SK-N-SH treated with all-trans-retinoic acid at 6 μM for 48 hours (cell line): ENCODE measurements at regions not wholly inside any gene's neighbourhood (a gene's known extent, or its start where the extent isn't known, plus 50 kb on each side); places are given as distances from the start of the nearest gene placed in this dataset.

Experiments
- ATAC-seq: fragments of 200-7000 bp; cut with Tn5 transposase; 3 replicates; pipeline ENCODE4 v1.9.1; 2020; ENCODE audit warnings: mild to moderate bottlenecking, moderate library complexity
- ARNTL ChIP-seq: fragments of 450-650 bp; formaldehyde crosslinking; IDR thresholded peaks from 2 replicates; pipeline ENCODE4 v1.5.0; 2020; ENCODE audit warnings: low read depth, mild to moderate bottlenecking, moderate library complexity, borderline replicate concordance
- BACH2 ChIP-seq: fragments of 250-450 bp; sonication (Bioruptor Pico); IDR thresholded peaks from 2 replicates; pipeline ENCODE4 v1.9.0; 2021; ENCODE audit warnings: mild to moderate bottlenecking, borderline replicate concordance
- CSDC2 ChIP-seq: fragments of 250-450 bp; sonication (Bioruptor Pico); IDR thresholded peaks from 2 replicates; pipeline ENCODE4 v1.5.0; 2020; ENCODE audit warnings: mild to moderate bottlenecking, moderate library complexity
- ESRRG ChIP-seq: fragments of 250-450 bp; sonication (Bioruptor Pico); IDR thresholded peaks from 2 replicates; pipeline ENCODE4 v1.6.1; 2021; ENCODE audit warnings: mild to moderate bottlenecking
- GLIS3 ChIP-seq: fragments of 250-450 bp; sonication (Bioruptor Pico); IDR thresholded peaks from 2 replicates; pipeline ENCODE4 v1.5.0; 2020; ENCODE audit warnings: mild to moderate bottlenecking, moderate library complexity
- ISL1 ChIP-seq: fragments of 250-450 bp; sonication (Bioruptor Pico); IDR thresholded peaks from 2 replicates; pipeline ENCODE4 v2.1.2; 2022; ENCODE audit warnings: mild to moderate bottlenecking, moderate library complexity
- OSR1 ChIP-seq: fragments of 250-450 bp; sonication (Bioruptor Pico); IDR thresholded peaks from 2 replicates; pipeline ENCODE4 v1.8.0; 2022; ENCODE audit warnings: moderate library complexity, mild to moderate bottlenecking, inconsistent platforms
- POU6F1 ChIP-seq: fragments of 250-450 bp; sonication (Bioruptor Pico); IDR thresholded peaks from 2 replicates; pipeline ENCODE4 v1.8.0; 2021; ENCODE audit warnings: low read depth, mild to moderate bottlenecking, moderate library complexity, borderline replicate concordance
- PPARA ChIP-seq: fragments of 250-450 bp; sonication (Bioruptor Pico); IDR thresholded peaks from 2 replicates; pipeline ENCODE4 v1.5.0; 2020; ENCODE audit warnings: mild to moderate bottlenecking, borderline replicate concordance
- RARB ChIP-seq: fragments of 250-450 bp; sonication (Bioruptor Pico); IDR thresholded peaks from 2 replicates; pipeline ENCODE4 v1.8.0; 2021; ENCODE audit warnings: mild to moderate bottlenecking, moderate library complexity
- SNAI2 ChIP-seq: fragments of 250-450 bp; sonication (Bioruptor Pico); IDR thresholded peaks from 2 replicates; pipeline ENCODE4 v1.5.0; 2020; ENCODE audit warnings: mild to moderate bottlenecking, moderate library complexity
- TCF4 ChIP-seq: fragments of 250-450 bp; sonication (Bioruptor Pico); IDR thresholded peaks from 2 replicates; pipeline ENCODE4 v1.8.0; 2021; ENCODE audit warnings: mild to moderate bottlenecking, moderate library complexity, borderline replicate concordance
- TOX ChIP-seq: fragments of 250-450 bp; sonication (Bioruptor Pico); IDR thresholded peaks from 2 replicates; pipeline ENCODE4 v1.8.0; 2021; ENCODE audit warnings: mild to moderate bottlenecking, moderate library complexity, borderline replicate concordance
- ZC3H10 ChIP-seq: fragments of 250-450 bp; sonication (Bioruptor Pico); IDR thresholded peaks from 2 replicates; pipeline ENCODE4 v1.5.1; 2021; ENCODE audit warnings: mild to moderate bottlenecking, moderate library complexity
- ZFP3 ChIP-seq: fragments of 250-450 bp; sonication (Bioruptor Pico); IDR thresholded peaks from 2 replicates; pipeline ENCODE4 v1.5.0; 2020; ENCODE audit warnings: mild to moderate bottlenecking, moderate library complexity
- ZFP30 ChIP-seq: fragments of 450-650 bp; formaldehyde crosslinking; IDR thresholded peaks from 2 replicates; pipeline ENCODE4 v1.5.0; 2022; ENCODE audit warnings: mild to moderate bottlenecking, moderate library complexity
- ZNF565 ChIP-seq: fragments of 450-650 bp; formaldehyde crosslinking; conservative IDR thresholded peaks from 2 replicates; pipeline ENCODE4 v1.5.0; 2020; ENCODE audit warnings: low read depth, mild to moderate bottlenecking, moderate library complexity
- ZNF70 ChIP-seq: fragments of 450-650 bp; formaldehyde crosslinking; IDR thresholded peaks from 2 replicates; pipeline ENCODE4 v1.5.0; 2020; ENCODE audit warnings: mild to moderate bottlenecking, moderate library complexity
- ZNF8 ChIP-seq: fragments of 450-650 bp; formaldehyde crosslinking; IDR thresholded peaks from 2 replicates; pipeline ENCODE4 v1.5.0; 2020; ENCODE audit warnings: mild to moderate bottlenecking, moderate library complexity
- TF ChIP-seq, protein P1 (sequence below): fragments of 250-450 bp; sonication (Bioruptor Pico); IDR thresholded peaks from 2 replicates; pipeline ENCODE4 v1.8.0; 2020; ENCODE audit warnings: mild to moderate bottlenecking, moderate library complexity, borderline replicate concordance
- TF ChIP-seq, protein P2 (sequence below): fragments of 250-450 bp; sonication (Bioruptor Pico); IDR thresholded peaks from 2 replicates; pipeline ENCODE4 v1.5.0; 2020; ENCODE audit warnings: mild to moderate bottlenecking, moderate library complexity
- TF ChIP-seq, protein P3 (sequence below): fragments of 250-450 bp; sonication (Bioruptor Pico); IDR thresholded peaks from 2 replicates; pipeline ENCODE4 v1.5.1; 2020; ENCODE audit warnings: low read depth, mild to moderate bottlenecking, moderate library complexity

GRCh38 chr5:159792180-159792579, 124.1 kb upstream of the ADRA1B start:
- no peak for TF ChIP-seq TCF4 (CRISPR knock-in tag)
- no peak for TF ChIP-seq PPARA (CRISPR knock-in tag)
- TF ChIP-seq ARNTL (CRISPR knock-in tag): no peak
- TF ChIP-seq, protein P1, sequence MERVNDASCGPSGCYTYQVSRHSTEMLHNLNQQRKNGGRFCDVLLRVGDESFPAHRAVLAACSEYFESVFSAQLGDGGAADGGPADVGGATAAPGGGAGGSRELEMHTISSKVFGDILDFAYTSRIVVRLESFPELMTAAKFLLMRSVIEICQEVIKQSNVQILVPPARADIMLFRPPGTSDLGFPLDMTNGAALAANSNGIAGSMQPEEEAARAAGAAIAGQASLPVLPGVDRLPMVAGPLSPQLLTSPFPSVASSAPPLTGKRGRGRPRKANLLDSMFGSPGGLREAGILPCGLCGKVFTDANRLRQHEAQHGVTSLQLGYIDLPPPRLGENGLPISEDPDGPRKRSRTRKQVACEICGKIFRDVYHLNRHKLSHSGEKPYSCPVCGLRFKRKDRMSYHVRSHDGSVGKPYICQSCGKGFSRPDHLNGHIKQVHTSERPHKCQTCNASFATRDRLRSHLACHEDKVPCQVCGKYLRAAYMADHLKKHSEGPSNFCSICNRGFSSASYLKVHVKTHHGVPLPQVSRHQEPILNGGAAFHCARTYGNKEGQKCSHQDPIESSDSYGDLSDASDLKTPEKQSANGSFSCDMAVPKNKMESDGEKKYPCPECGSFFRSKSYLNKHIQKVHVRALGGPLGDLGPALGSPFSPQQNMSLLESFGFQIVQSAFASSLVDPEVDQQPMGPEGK (CRISPR knock-in tag): no peak
- TF ChIP-seq POU6F1 (CRISPR knock-in tag): no peak
- TF ChIP-seq ZC3H10 (CRISPR knock-in tag): no peak
- TF ChIP-seq OSR1 (CRISPR knock-in tag): no peak
- TF ChIP-seq, all 23 proteins: peak for 0
- no peak for ATAC-seq

- ATAC-seq: no peak
- TF ChIP-seq SNAI2 (CRISPR knock-in tag) (no peak), ESRRG (CRISPR knock-in tag) (no peak), ARNTL (CRISPR knock-in tag) (no peak), TOX (CRISPR knock-in tag) (no peak), ZFP30 (no peak), ISL1 (CRISPR knock-in tag) (no peak), BACH2 (CRISPR knock-in tag) (no peak), ZNF565 (CRISPR knock-in tag) (no peak), ZNF70 (CRISPR knock-in tag) (no peak), RARB (CRISPR knock-in tag) (no peak), ZFP3 (no peak)
- TF ChIP-seq, protein P1 (CRISPR knock-in tag): no peak
- TF ChIP-seq, protein P2, sequence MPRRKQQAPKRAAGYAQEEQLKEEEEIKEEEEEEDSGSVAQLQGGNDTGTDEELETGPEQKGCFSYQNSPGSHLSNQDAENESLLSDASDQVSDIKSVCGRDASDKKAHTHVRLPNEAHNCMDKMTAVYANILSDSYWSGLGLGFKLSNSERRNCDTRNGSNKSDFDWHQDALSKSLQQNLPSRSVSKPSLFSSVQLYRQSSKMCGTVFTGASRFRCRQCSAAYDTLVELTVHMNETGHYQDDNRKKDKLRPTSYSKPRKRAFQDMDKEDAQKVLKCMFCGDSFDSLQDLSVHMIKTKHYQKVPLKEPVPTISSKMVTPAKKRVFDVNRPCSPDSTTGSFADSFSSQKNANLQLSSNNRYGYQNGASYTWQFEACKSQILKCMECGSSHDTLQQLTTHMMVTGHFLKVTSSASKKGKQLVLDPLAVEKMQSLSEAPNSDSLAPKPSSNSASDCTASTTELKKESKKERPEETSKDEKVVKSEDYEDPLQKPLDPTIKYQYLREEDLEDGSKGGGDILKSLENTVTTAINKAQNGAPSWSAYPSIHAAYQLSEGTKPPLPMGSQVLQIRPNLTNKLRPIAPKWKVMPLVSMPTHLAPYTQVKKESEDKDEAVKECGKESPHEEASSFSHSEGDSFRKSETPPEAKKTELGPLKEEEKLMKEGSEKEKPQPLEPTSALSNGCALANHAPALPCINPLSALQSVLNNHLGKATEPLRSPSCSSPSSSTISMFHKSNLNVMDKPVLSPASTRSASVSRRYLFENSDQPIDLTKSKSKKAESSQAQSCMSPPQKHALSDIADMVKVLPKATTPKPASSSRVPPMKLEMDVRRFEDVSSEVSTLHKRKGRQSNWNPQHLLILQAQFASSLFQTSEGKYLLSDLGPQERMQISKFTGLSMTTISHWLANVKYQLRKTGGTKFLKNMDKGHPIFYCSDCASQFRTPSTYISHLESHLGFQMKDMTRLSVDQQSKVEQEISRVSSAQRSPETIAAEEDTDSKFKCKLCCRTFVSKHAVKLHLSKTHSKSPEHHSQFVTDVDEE (CRISPR knock-in tag): no peak
- TF ChIP-seq, protein P3, sequence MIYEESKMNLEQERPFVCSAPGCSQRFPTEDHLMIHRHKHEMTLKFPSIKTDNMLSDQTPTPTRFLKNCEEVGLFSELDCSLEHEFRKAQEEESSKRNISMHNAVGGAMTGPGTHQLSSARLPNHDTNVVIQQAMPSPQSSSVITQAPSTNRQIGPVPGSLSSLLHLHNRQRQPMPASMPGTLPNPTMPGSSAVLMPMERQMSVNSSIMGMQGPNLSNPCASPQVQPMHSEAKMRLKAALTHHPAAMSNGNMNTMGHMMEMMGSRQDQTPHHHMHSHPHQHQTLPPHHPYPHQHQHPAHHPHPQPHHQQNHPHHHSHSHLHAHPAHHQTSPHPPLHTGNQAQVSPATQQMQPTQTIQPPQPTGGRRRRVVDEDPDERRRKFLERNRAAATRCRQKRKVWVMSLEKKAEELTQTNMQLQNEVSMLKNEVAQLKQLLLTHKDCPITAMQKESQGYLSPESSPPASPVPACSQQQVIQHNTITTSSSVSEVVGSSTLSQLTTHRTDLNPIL: no peak
- TF ChIP-seq, all 23 proteins: peak for 0
These were observed 118.9 kb upstream of the ADRA1B start for GRCh38 chr5:159797261-159797970.

GRCh38 chr5:159799701-159800100, 116.6 kb upstream of the ADRA1B start:
- TF ChIP-seq CSDC2 (CRISPR knock-in tag): no peak
- TF ChIP-seq, protein P3: no peak
- no peak for TF ChIP-seq TOX (CRISPR knock-in tag)
- no peak for TF ChIP-seq ARNTL (CRISPR knock-in tag)
- TF ChIP-seq ZC3H10 (CRISPR knock-in tag): no peak
- TF ChIP-seq SNAI2 (CRISPR knock-in tag): no peak
- TF ChIP-seq GLIS3: no peak
- TF ChIP-seq ZFP3: no peak
- TF ChIP-seq ZNF8: no peak
- ATAC-seq: no peak
